Fibroblast of lung (primary cell): ENCODE measurements at regions not wholly inside any gene's neighbourhood (a gene's known extent, or its start where the extent isn't known, plus 50 kb on each side); places are given as distances from the start of the nearest gene placed in this dataset.

Experiments
- DNase-seq, 2 donors: peaks; one replicate each; pipeline versions ENCODE4 v3.0.0 to v3.0.0-alpha.2; 2010; ENCODE audit warnings: low read depth in 2 of 2
- H2AFZ ChIP-seq: 2 replicates; pipeline ENCODE4 v1.5.1; 2012; ENCODE audit warnings: low read length, control low read depth, inconsistent platforms
- H3K27ac ChIP-seq: 2 replicates; pipeline ENCODE4 v1.5.1; 2011; ENCODE audit warnings: low read length, control low read depth; ENCODE audit not compliant: insufficient read depth
- H3K27me3 ChIP-seq: 2 replicates; pipeline ENCODE4 v1.5.1; 2011; ENCODE audit warnings: mild to moderate bottlenecking, low read length; ENCODE audit not compliant: control insufficient read depth, insufficient read depth
- H3K36me3 ChIP-seq: 2 replicates; pipeline ENCODE4 v1.5.1; 2011; ENCODE audit warnings: low read length; ENCODE audit not compliant: control insufficient read depth, insufficient read depth
- H3K4me1 ChIP-seq: 2 replicates; pipeline ENCODE4 v1.5.1; 2011; ENCODE audit warnings: low read length; ENCODE audit not compliant: control insufficient read depth, insufficient read depth; ENCODE audit errors: extremely low read depth
- H3K4me2 ChIP-seq: 2 replicates; pipeline ENCODE4 v1.5.1; 2011; ENCODE audit warnings: low read length, control low read depth; ENCODE audit not compliant: insufficient read depth; ENCODE audit errors: extremely low read depth
- H3K4me3 ChIP-seq, 4 experiments: fragments of 200-600 bp in 1 of 4; sonication (generic) in 1 of 4; replicated peaks in 1 of 4; 2 replicates each; pipeline ENCODE4 v1.5.1; 2011 to 2016; ENCODE audit warnings: low read length in 4 of 4, low read depth in 3 of 4, mild to moderate bottlenecking in 3 of 4, control low read depth in 2 of 4, inconsistent platforms in 1 of 4, mixed read lengths in 1 of 4; ENCODE audit not compliant: insufficient read depth in 1 of 4; ENCODE audit errors: control extremely low read depth in 1 of 4
- H3K79me2 ChIP-seq: 2 replicates; pipeline ENCODE4 v1.5.1; 2012; ENCODE audit warnings: mild to moderate bottlenecking, low read length, inconsistent platforms; ENCODE audit not compliant: control insufficient read depth, insufficient read depth
- H3K9ac ChIP-seq: 2 replicates; pipeline ENCODE4 v1.5.1; 2011; ENCODE audit warnings: mild to moderate bottlenecking, low read length, control low read depth; ENCODE audit not compliant: insufficient read depth
- H3K9me3 ChIP-seq: 2 replicates; pipeline ENCODE4 v1.5.1; 2012; ENCODE audit warnings: low read depth, low read length; ENCODE audit not compliant: control insufficient read depth, insufficient read depth
- H4K20me1 ChIP-seq: 2 replicates; pipeline ENCODE4 v1.5.1; 2011; ENCODE audit warnings: low read length; ENCODE audit not compliant: control insufficient read depth, insufficient read depth; ENCODE audit errors: extremely low read depth
- EZH2 ChIP-seq: IDR thresholded peaks from 2 replicates; pipeline ENCODE4 v1.5.1; 2012; ENCODE audit warnings: low read length, control low read depth, mild to moderate bottlenecking; ENCODE audit errors: missing control alignments
- TF ChIP-seq, protein P1 (sequence below), 2 donors: IDR thresholded peaks in 1 of 2; conservative IDR thresholded peaks in 1 of 2; 1 replicate in 1 of 2; 2 replicates in 1 of 2; pipeline ENCODE4 v1.5.1; 2011 to 2012; ENCODE audit warnings: low read length in 2 of 2, control low read depth in 1 of 2, inconsistent platforms in 1 of 2, low read depth in 1 of 2, mild to moderate bottlenecking in 1 of 2

DNA sequence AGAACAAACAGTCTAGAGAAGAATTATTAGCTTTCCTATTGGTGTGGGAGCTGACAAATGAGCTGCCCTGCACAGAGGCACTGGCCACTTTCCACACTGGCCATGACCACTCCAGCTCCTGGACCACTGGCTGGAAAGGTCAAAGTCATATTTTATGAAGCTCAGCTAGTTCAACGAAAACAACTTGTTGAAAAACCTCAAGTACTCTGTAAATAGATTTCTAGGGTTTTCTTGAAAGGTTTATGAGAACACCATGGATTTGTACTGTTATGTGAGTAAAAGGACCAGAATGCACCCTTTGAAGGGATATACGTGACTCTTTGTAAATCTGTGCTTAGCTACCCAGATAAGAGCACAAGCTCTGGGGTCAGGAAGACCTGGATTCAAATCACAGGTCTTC lies 54.5 kb upstream of the FGGY start:
- TF ChIP-seq EZH2, result no peak
- TF ChIP-seq, protein P1, sequence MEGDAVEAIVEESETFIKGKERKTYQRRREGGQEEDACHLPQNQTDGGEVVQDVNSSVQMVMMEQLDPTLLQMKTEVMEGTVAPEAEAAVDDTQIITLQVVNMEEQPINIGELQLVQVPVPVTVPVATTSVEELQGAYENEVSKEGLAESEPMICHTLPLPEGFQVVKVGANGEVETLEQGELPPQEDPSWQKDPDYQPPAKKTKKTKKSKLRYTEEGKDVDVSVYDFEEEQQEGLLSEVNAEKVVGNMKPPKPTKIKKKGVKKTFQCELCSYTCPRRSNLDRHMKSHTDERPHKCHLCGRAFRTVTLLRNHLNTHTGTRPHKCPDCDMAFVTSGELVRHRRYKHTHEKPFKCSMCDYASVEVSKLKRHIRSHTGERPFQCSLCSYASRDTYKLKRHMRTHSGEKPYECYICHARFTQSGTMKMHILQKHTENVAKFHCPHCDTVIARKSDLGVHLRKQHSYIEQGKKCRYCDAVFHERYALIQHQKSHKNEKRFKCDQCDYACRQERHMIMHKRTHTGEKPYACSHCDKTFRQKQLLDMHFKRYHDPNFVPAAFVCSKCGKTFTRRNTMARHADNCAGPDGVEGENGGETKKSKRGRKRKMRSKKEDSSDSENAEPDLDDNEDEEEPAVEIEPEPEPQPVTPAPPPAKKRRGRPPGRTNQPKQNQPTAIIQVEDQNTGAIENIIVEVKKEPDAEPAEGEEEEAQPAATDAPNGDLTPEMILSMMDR (conservative IDR thresholded peaks at IDR 0.05 in 1 of 2, IDR thresholded peaks at IDR 0.05 in 1 of 2; ENCODE audit: low read depth in 1 of 2, low read length in 2 of 2), result no peak
- no peak overlapping the region for H3K27ac ChIP-seq
- H3K9ac ChIP-seq, result no peak overlapping the region
- no peaks in the 10 kb centered on the region for H3K36me3 ChIP-seq
- no peaks in the 10 kb centered on the region for H3K9me3 ChIP-seq
- no peaks in the 10 kb centered on the region for H3K4me1 ChIP-seq
- DNase-seq, result no peak
- no peak overlapping the region for H2AFZ ChIP-seq
- H4K20me1 ChIP-seq, result no peaks in the 10 kb centered on the region
- no peaks in the 10 kb centered on the region for H3K79me2 ChIP-seq
- H3K4me3 ChIP-seq, result no peak overlapping the region
- H3K27me3 ChIP-seq, result no peaks in the 10 kb centered on the region
- H3K4me2 ChIP-seq, result no peak overlapping the region

DNA sequence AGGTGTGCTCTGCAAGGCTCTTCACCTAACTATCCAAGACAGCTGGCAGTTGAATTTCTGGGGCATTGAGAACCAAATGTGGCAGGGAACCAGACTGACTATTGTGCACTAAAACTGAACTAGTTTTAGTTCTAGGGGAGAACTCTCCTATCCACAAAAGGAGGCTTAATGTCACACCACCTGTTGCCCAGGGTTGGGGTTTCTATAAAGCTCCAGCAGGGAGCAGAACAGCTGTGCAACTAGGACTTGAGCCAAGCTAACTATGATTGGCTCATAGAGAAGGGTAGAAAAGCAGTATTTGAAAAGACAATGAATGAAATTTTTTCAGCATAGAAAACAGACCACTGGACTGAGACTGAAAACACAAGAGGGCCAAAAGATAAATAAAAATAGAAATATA lies 53.3 kb upstream of the FGGY start:
- no peaks in the 10 kb centered on the region for H3K9me3 ChIP-seq
- no peak overlapping the region for H2AFZ ChIP-seq
- TF ChIP-seq, protein P1 (conservative IDR thresholded peaks at IDR 0.05 in 1 of 2, IDR thresholded peaks at IDR 0.05 in 1 of 2; ENCODE audit: low read depth in 1 of 2, low read length in 2 of 2), result no peak
- TF ChIP-seq EZH2, result no peak
- DNase-seq, result no peak
- no peaks in the 10 kb centered on the region for H4K20me1 ChIP-seq
- H3K27ac ChIP-seq, result no peak overlapping the region
- H3K4me3 ChIP-seq, result no peak overlapping the region
- no peaks in the 10 kb centered on the region for H3K79me2 ChIP-seq
- no peak overlapping the region for H3K9ac ChIP-seq
- no peaks in the 10 kb centered on the region for H3K4me1 ChIP-seq
- no peaks in the 10 kb centered on the region for H3K36me3 ChIP-seq
- no peaks in the 10 kb centered on the region for H3K27me3 ChIP-seq
- H3K4me2 ChIP-seq, result no peak overlapping the region

DNA sequence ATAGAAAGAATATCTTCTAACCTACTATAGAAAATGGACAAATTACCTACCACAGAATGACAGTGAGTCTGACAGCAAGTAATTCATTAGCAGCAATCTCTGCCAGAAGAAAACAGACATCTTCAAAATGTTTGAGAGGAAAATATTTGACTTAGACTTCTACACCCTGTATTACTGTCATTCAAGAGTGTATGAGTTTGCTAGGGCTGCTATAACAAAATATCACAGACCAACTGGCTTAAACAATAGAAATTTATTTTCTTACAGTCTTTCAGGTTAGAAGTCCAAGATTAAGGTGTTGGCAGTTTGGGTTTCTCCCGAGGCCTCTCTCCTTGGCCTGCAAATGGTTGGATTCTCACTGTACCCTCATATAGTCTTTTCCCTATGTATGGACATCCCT lies 52.9 kb upstream of the FGGY start:
- no peak overlapping the region for H3K27ac ChIP-seq
- no peaks in the 10 kb centered on the region for H3K36me3 ChIP-seq
- TF ChIP-seq, protein P1 (conservative IDR thresholded peaks at IDR 0.05 in 1 of 2, IDR thresholded peaks at IDR 0.05 in 1 of 2; ENCODE audit: low read depth in 1 of 2, low read length in 2 of 2), result no peak
- TF ChIP-seq EZH2, result no peak
- H3K9ac ChIP-seq, result no peak overlapping the region
- no peak overlapping the region for H3K4me2 ChIP-seq
- no peaks in the 10 kb centered on the region for H3K4me1 ChIP-seq
- DNase-seq, result no peak
- H2AFZ ChIP-seq, result no peak overlapping the region
- no peaks in the 10 kb centered on the region for H3K9me3 ChIP-seq
- H3K27me3 ChIP-seq, result no peaks in the 10 kb centered on the region
- H3K79me2 ChIP-seq, result no peaks in the 10 kb centered on the region
- no peak overlapping the region for H3K4me3 ChIP-seq
- no peaks in the 10 kb centered on the region for H4K20me1 ChIP-seq
